ENCODE measurements at regions not wholly inside any gene's neighbourhood (a gene's known extent, or its start where the extent isn't known, plus 50 kb on each side); places are given as distances from the start of the nearest gene placed in this dataset.

- Histone ChIP-seq H3K27ac (no peak overlapping the region), H3K4me1 (no peaks in the 10 kb centered on the region), H3K9me3 (no peaks in the 10 kb centered on the region), H3K27me3 (no peaks in the 10 kb centered on the region), H3K36me3 (no peaks in the 10 kb centered on the region), H3K4me3 (no peak overlapping the region)
- intact Hi-C loops (cut with DNase I; ENCODE audit: low total_unique reads): no loop called here
- TF ChIP-seq CTCF (IDR thresholded peaks at IDR 0.05): no peak
- no peak for DNase-seq
These were observed 50.0 kb upstream of the RASGRP1 start for GRCh38 chr15:38614621-38615020.

- no peaks in the 10 kb centered on the region for H3K4me1 ChIP-seq
- intact Hi-C loops (cut with DNase I; ENCODE audit: low total_unique reads): no loop called here
- no peaks in the 10 kb centered on the region for H3K27me3 ChIP-seq
- no peak overlapping the region for H3K4me3 ChIP-seq
- DNase-seq: no peak
- TF ChIP-seq CTCF (IDR thresholded peaks at IDR 0.05): no peak
- no peak overlapping the region for H3K27ac ChIP-seq
- H3K36me3 ChIP-seq: no peaks in the 10 kb centered on the region
- no peaks in the 10 kb centered on the region for H3K9me3 ChIP-seq
These were observed 53.2 kb upstream of the RASGRP1 start for GRCh38 chr15:38617831-38618230.

GRCh38 chr15:38618242-38618955 is 53.8 kb upstream of the RASGRP1 start:
- Histone ChIP-seq H3K27me3 (no peaks in the 10 kb centered on the region), H3K36me3 (no peaks in the 10 kb centered on the region), H3K4me1 (no peaks in the 10 kb centered on the region), H3K4me3 (no peak overlapping the region), H3K27ac (no peak overlapping the region), H3K9me3 (no peaks in the 10 kb centered on the region)
- intact Hi-C loops (cut with DNase I; ENCODE audit: low total_unique reads): no loop called here
- no peak for TF ChIP-seq CTCF (IDR thresholded peaks at IDR 0.05)
- DNase-seq: no peak

GRCh38 chr15:38620098-38620497 is 55.5 kb upstream of the RASGRP1 start:
- no peak overlapping the region for H3K4me3 ChIP-seq
- intact Hi-C loops (cut with DNase I; ENCODE audit: low total_unique reads): no loop called here
- H3K36me3 ChIP-seq: no peaks in the 10 kb centered on the region
- H3K27me3 ChIP-seq: no peaks in the 10 kb centered on the region
- DNase-seq: no peak
- H3K9me3 ChIP-seq: no peaks in the 10 kb centered on the region
- no peak overlapping the region for H3K27ac ChIP-seq
- no peaks in the 10 kb centered on the region for H3K4me1 ChIP-seq
- TF ChIP-seq CTCF (IDR thresholded peaks at IDR 0.05): no peak

- Histone ChIP-seq H3K4me1 (no peaks in the 10 kb centered on the region), H3K4me3 (no peak overlapping the region), H3K27me3 (no peaks in the 10 kb centered on the region), H3K36me3 (no peaks in the 10 kb centered on the region), H3K27ac (no peak overlapping the region), H3K9me3 (no peaks in the 10 kb centered on the region)
- no peak for DNase-seq
- intact Hi-C loops (cut with DNase I; ENCODE audit: low total_unique reads): no loop called here
- no peak for TF ChIP-seq CTCF (IDR thresholded peaks at IDR 0.05)
These were observed 56.4 kb upstream of the RASGRP1 start for GRCh38 chr15:38620851-38621594.
